Stimulated activated CD8-positive, alpha-beta memory T cell treated with anti-CD3 and anti-CD28 coated beads, Interleukin-4, amount 100 ng/mL, for 48 hours (primary cell): ENCODE measurements at regions not wholly inside any gene's neighbourhood (a gene's known extent, or its start where the extent isn't known, plus 50 kb on each side); places are given as distances from the start of the nearest gene placed in this dataset.
"Not testable (repeated sequence)": the region's sequence is repeated elsewhere in the genome, so short reads cannot be mapped to it uniquely, and the experiment has no call there.

ENCODE experiments used
- DNase-seq: peaks from one replicate; pipeline ENCODE4 v3.0.0-alpha.2; 2020

GRCh38 chr20:63145156-63145555, 70.8 kb downstream of the YTHDF1 start:
- DNase-seq = no peak

GRCh38 chr20:63142933-63143332, 73.0 kb downstream of the YTHDF1 start:
- no peak for DNase-seq

- no peak for DNase-seq
Observed at GRCh38 chr20:63141531-63141930, 74.4 kb downstream of the YTHDF1 start.

GRCh38 chr20:63140514-63141433, 75.2 kb downstream of the YTHDF1 start:
- DNase-seq = no peak

- DNase-seq = no peak
Observed at GRCh38 chr20:63139837-63140236, 76.1 kb downstream of the YTHDF1 start.

GRCh38 chr20:63139356-63139755, 76.6 kb downstream of the YTHDF1 start:
- DNase-seq = no peak

GRCh38 chr20:63138855-63139341, 77.0 kb downstream of the YTHDF1 start:
- DNase-seq = no peak

- no peak for DNase-seq
Observed at GRCh38 chr20:63137851-63138415, 78.0 kb downstream of the YTHDF1 start.

GRCh38 chr20:63136296-63136695, 79.6 kb downstream of the YTHDF1 start:
- no peak for DNase-seq

GRCh38 chr20:63135411-63135810, 80.5 kb downstream of the YTHDF1 start:
- peak; percentile 36 for DNase-seq

- DNase-seq = not testable (repeated sequence)
Observed at GRCh38 chr20:63134711-63135361, 81.1 kb downstream of the YTHDF1 start.

- peak; percentile 50 for DNase-seq
Observed at GRCh38 chr20:63134201-63134612, 81.7 kb downstream of the YTHDF1 start.

GRCh38 chr20:63133481-63134091, 82.3 kb downstream of the YTHDF1 start:
- DNase-seq = no peak

- no peak for DNase-seq
Observed at GRCh38 chr20:63132715-63133471, 83.0 kb downstream of the YTHDF1 start.

GRCh38 chr20:63132131-63132714, 83.7 kb downstream of the YTHDF1 start:
- DNase-seq = no peak

- no peak for DNase-seq
Observed at GRCh38 chr20:63130658-63131577, 85.0 kb downstream of the YTHDF1 start.

GRCh38 chr20:63129991-63130657, 85.8 kb downstream of the YTHDF1 start:
- DNase-seq = no peak

GRCh38 chr20:63129376-63129965, 86.5 kb downstream of the YTHDF1 start:
- no peak for DNase-seq

GRCh38 chr20:63128956-63129355, 87.0 kb downstream of the YTHDF1 start:
- DNase-seq = no peak

- DNase-seq = no peak
Observed at GRCh38 chr20:63128367-63128766, 87.6 kb downstream of the YTHDF1 start.
